ENCODE measurements at regions not wholly inside any gene's neighbourhood (a gene's known extent, or its start where the extent isn't known, plus 50 kb on each side); places are given as distances from the start of the nearest gene placed in this dataset.

GRCh38 chr5:163855754-163856153 lies 350.3 kb downstream of the MAT2B start:
- TF ChIP-seq RAD21 (conservative IDR thresholded peaks at IDR 0.05) (no peak), CTCF (IDR thresholded peaks at IDR 0.05; ENCODE audit: poor library complexity, severe bottlenecking) (no peak), REST (IDR thresholded peaks at IDR 0.05; ENCODE audit: borderline replicate concordance) (no peak), TAF1 (IDR thresholded peaks at IDR 0.05; ENCODE audit: low read depth) (no peak), POLR2AphosphoS5 (IDR thresholded peaks at IDR 0.05) (no peak), EZH2 (IDR thresholded peaks at IDR 0.05; ENCODE audit: borderline replicate concordance, insufficient read depth, low read length, poor library complexity, severe bottlenecking) (no peak), EP300 (conservative IDR thresholded peaks at IDR 0.05; ENCODE audit: poor library complexity, severe bottlenecking) (no peak)
